ENCODE measurements at regions not wholly inside any gene's neighbourhood (a gene's known extent, or its start where the extent isn't known, plus 50 kb on each side); places are given as distances from the start of the nearest gene placed in this dataset.
"Not testable (repeated sequence)": the region's sequence is repeated elsewhere in the genome, so short reads cannot be mapped to it uniquely, and the experiment has no call there.

DNA sequence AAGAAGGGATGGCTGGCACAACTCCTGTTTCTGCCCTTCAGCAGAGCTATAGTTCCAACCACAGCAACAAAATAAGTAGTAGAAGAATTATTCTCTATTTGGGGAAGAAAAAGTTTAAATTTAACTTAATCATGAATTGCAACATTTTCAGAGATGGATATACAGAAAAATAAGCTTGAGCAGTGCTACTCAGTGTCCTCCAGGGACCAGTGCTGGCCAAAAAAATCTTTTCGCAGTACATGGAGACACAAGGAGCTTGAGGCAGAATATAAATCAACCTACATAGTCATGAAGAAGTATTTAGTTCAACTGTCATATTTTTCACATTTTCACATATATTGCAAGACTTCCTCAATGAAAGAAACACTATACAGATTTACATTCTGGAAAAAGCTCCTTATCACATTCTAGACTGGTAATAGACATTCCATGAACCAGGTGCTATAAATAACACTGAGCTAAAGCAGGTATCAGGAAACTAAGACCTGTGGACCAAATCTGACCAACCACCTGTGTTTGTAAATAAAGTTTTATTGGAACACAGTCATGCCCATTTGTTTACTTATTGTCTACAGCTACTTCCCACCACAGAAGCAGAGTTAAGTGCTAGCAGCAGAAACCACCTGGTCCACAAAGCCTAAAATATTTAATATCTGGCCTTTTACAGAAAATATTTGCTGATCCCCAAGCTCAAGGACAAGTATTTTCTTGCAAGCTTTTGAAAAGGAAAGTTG is 101.9 kb downstream of the RGS21 start:
- DNase-seq (ENCODE audit: extremely low spot score, insufficient read length, low read depth) (no peak), FAIRE-seq (no peak)

DNA sequence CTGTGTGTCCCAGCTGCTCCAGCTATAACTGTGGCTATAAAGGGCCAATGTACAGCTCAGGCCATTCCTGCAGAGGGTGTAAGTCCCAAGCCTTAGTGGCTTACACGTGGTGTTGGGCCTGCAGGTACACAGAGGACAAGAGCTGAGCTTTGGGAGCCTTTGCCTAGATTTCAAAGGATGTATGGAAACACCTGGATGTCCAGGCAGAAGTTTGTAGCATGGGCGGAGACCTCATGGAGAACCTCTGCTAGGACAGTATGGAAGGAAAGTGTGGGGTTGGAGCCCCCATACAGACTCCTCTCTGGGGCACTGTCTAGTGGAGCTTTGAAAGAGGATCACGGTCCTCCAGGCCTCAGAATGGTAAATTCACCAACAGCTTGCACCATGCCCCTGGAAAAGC is 113.9 kb downstream of the RGS21 start:
- FAIRE-seq: no peak
- no peak for DNase-seq (ENCODE audit: extremely low spot score, insufficient read length, low read depth)

DNA sequence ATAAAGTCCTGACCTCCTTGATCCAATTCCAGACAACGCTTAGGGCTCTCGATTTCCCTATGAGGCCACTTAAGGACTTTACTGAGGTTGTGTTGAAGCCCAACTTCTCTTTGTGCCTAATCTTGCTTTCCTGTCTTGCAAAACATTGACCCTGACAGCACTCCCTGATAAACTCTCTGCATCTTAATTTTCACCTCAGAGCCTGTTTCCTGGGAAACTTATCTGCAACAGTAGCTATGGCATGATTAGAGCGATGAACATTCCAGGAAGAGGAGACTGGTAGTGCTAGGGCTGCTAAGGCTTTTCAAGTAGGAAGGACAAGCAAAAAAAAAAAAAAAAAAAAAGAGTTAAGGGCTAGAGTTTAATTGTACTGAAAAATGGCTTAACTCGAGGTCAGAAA is 118.9 kb downstream of the RGS21 start:
- FAIRE-seq (no peak), DNase-seq (ENCODE audit: extremely low spot score, insufficient read length, low read depth) (no peak)

DNA sequence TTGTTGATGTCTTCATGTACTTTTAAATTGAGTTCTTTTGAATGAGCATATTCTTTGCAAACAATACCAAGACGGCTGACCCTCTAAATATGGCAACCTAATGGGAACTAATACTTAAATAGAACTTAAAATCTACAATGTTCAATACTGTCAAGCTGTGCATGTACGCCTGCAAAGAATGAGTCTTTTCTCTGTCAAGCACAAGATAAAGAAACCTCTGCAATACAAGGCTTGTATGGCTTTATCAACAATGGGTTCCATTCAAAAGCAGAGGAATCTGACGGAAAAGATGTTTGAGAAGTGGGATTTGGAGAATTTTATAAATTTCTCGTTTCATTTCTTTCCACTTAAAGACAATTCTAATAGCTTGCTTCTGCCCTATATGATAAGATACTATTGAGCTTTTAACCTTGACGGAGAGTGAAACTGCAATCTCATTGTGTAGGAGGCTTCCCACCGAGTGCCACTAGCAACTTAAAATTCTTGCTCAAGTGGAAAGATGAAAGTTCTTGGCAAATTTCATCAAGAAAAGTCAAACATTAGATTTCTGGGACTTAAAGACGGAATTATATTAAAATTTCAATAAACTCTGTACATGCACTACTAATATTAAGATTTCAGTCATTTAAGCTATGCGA is 119.8 kb downstream of the RGS21 start:
- no peak for DNase-seq (ENCODE audit: extremely low spot score, insufficient read length, low read depth)

DNA sequence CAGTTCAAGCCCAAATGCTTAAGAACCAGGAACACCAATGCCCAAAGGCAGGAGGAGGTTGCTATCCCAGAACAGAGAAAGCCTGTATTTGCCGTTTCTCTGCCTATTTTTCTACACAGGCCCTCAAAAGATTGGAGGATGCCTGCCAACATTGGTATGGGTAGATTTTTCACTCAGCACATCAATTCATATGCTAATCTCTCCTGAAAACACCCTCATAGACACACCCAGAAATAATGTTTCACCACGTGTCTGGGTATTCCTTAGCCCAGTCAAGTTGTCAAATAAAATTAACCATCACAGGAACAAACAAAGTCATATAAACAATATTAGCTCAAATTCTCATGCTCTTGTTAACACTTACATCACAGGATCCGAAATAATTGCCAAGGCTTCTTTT is 121.9 kb downstream of the RGS21 start:
- no peak for FAIRE-seq
- no peak for DNase-seq (ENCODE audit: extremely low spot score, insufficient read length, low read depth)

More for the DNA sequence above, 119.8 kb downstream of the RGS21 start:
- FAIRE-seq: no peak

DNA sequence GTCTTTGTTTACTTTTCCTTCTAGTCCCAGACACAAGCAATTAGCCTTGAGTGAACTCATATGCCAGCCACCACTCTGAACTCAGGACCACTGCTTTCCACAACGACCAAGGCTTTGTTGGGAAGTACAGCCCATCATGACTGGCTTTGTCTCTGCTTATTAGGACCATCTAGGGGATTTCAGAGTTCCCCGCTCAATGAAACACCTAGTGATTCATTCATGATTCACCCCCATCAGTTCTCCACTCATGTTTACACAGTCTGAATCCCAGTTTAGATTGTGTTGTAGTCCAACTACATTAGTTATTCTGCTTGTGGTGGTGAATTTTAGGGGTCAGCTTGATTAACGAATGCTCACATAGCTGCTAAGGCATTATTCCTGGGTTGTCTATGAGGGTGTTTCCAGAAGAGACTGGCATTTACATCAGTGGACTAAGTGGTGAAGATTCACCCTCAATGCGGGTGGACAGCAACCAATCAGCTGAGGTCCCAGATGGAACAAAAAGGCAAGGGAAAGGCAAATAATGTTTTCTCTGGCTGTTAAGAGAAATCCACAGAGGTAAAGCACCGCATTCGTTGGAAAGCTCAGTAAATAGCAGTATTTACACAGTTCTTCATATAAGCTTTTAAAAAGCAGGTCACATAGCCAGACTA is 122.7 kb downstream of the RGS21 start:
- DNase-seq (ENCODE audit: extremely low spot score, insufficient read length, low read depth) (no peak), FAIRE-seq (no peak)

DNA sequence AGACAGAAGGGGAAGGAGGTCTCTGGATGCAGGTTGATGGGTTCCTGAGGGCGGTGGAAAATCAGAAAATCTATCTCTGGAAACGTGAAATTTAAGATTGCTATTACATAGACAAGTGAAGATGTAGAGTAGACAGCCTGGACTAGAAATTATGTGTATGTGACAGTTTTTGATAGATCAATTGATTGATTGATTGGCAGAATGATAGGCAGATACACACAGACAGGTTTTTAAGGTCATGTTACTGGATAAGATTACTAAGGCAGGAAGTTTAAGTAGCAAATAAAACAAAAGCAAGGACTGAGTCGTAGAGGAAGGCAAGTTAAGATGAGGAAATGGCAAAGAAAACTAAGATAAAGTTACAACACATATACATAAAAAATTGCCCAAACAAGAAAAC is 124.7 kb downstream of the RGS21 start:
- FAIRE-seq: no peak
- DNase-seq (ENCODE audit: extremely low spot score, insufficient read length, low read depth): no peak

DNA sequence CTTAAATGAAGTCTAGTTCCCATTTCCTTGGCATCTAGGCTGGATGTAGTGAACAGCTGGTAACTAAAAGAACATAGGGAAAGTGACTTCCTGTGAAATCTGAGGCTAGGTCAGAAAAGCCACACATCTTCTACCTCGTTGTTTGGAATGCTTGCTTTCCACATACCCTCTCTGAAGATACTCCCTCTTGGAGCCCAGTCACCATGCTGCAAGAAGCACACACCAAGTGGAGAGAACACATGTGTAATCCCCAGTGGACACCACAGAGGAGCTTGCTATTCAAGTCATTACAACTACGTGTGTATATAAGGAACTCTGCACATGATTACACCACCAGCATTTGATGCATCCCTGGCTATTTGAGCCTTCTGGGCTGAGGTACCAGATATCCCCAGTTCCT is 125.9 kb downstream of the RGS21 start:
- no peak for FAIRE-seq
- DNase-seq (ENCODE audit: extremely low spot score, insufficient read length, low read depth): no peak

DNA sequence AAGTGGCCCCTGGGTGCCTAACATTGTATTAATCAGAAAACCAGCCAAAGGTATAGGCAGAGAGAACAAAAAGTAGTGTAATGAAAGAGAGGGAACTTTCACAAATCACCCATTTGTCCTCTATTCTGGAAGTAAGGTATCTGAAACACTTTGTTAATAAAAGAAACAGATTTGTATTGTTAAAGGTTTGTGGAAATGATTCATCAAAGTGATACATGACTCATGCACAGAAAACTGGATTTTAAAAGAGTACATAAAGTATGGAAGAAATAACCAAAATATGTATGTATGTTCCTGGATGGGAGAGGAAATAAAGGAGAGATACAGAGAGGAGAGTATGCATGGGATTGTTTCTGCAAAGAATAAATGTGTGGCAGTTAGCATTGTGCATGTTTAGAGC is 126.8 kb downstream of the RGS21 start:
- FAIRE-seq (no peak), DNase-seq (ENCODE audit: extremely low spot score, insufficient read length, low read depth) (no peak)

DNA sequence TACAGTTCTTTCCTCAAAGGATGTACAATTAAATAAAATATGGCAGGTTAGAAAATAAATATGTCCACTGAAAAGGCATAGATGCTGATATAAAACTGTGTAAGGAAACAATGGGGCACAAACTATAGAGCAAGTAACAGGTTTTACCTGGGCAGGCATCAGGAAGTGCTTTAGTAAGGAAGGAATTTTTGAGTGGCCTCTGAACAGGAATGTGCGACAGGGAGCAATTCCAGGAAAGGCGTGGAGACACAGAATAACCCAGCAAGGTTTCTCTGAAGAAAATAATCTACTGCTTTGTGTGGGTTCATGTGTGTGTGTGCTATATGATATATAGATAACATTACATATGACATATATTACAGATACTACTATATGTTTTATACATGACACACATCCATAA is 128.4 kb downstream of the RGS21 start:
- FAIRE-seq: no peak
- DNase-seq (ENCODE audit: extremely low spot score, insufficient read length, low read depth): no peak

DNA sequence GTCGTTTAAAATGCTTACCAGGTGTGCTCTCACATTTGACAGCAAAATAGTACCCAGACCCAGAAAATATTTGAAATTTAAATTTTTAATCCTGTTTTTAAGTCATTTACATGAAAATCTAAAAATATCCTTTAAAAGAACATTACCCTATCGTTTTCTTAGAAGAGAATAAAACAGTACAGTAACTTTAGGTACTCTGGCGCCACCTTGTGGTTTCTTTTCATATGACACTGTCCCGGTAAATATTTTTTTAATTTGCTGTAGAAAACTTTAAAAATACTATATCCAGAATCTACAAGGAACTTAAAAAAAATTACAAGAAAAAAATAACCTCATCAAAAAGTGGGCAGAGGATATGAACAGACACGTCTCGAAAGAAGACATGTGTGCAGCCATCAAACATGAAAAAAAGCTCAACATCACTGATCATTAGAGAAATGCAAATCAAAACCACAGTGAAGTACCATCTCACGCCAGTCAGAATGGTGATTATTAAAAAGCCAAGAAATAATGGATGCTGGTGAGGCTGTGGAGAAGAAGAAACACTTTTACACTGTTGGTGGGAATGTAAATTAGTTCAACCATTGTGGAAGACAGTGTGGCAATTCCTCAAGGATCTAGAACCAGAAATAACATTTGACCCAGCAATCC is 129.2 kb downstream of the RGS21 start:
- DNase-seq (ENCODE audit: extremely low spot score, insufficient read length, low read depth): no peak
- FAIRE-seq: peak; percentile 81

DNA sequence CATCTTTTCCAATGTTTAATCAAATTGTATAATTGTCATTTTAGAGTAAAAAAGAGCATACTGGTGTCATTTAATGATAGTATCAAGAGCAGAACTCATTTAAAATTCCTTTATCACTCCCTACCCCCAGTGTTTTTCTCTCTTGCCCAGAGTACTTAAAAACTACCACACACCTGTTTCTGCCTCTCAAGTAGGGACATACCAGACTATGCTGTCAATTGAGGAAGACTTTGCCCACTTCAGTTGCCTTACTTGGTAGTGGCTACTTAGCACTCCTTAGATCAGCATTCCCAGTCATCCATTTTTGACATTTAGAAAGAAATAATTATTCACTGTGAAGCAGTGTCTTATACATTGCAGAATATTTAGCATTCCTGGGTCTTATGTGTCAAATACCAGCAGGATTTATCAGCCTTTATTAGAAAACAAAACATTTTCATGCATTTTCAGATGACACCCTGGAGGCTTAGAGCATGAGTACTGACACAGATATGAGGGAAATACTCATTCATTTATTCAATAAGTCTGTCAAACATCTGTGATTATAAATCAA is 127.5 kb upstream of the RGS1 start:
- no peak for FAIRE-seq
- no peak for DNase-seq (ENCODE audit: extremely low spot score, insufficient read length, low read depth)

DNA sequence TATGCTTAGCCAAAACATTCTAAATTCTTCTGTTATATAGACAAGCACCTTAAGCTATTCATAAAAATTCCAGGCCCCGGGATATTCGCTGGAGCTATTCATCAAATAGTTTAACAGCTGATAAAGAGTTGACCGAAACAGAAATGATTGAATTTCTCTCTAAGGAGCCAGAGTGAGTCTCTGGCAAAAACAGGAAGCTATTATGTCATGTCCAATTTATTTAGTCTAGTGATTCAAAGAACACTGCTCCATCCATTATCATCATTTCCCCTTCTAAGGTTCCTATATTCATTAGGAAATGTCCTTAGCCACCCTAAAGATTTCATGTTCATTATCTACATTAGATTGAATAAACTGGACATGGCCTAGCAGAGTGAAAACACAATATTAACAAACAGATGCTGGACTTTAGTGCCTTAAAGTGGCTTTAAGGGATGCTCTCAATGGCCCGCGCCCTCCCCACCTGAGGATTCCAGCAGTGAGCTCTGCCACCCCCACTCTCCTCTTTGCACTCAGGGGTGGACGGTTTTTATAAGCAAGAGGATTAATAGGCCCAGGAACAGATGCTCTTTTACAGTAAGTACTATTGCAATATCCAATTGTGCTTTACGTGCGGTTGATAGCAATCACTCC is 122.1 kb upstream of the RGS1 start:
- no peak for FAIRE-seq
- no peak for DNase-seq (ENCODE audit: extremely low spot score, insufficient read length, low read depth)

DNA sequence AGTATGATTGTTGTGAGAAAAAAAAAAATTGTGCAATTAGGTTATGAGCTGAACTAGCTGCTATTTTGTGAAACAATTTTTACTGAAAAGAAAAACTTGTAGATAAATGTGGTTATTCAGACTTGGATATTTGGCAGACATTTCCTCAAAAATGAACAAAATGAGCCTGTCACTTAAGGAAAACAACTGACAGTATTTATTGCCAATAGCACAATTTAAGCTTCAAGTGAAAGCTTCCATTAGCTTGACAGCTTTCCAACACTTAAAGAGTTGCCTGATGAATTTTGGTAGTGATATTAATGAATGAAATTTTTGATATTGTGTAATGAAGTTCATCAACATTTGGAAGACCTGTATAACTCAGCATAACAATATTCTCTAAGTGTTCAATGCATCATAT is 116.1 kb upstream of the RGS1 start:
- no peak for FAIRE-seq
- no peak for DNase-seq (ENCODE audit: extremely low spot score, insufficient read length, low read depth)

DNA sequence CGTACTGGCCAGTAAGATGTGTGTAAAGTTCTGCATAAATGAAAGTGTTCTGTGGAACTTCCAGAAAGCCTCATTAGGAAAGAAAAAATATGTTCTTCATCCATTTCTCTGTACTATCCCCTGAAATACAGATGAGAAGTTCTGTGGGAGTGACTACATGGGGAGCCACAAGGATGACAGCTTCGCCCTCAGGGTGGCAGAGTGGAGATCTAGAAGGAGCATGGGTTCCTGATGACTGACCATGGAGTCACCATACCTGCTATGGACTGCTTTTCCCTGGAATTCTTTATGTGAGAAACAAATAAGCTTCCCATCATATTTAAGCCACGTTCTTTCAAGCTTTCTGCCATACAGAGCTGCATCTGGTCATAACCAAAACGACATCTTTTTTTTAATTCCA is 113.9 kb upstream of the RGS1 start:
- FAIRE-seq (no peak), DNase-seq (ENCODE audit: extremely low spot score, insufficient read length, low read depth) (no peak)

DNA sequence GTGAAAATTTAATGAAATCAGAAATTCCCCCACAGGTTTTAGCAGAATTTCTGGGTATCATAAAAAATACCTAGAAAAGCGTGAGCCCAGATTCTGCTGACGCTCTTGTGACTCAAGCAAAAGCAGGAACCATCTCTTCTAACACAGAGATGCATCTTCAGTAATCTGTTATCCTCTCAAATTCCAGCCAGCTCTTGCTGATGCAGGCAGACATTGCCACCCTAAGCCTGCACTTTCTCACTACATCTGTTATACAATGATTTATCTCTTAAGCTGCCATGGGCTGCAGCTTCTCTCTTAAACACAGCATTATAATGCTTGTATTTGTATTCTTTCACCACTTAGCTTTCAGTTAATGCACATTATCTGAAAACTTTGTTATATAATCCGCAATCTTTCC is 113.0 kb upstream of the RGS1 start:
- DNase-seq (ENCODE audit: extremely low spot score, insufficient read length, low read depth) (no peak), FAIRE-seq (no peak)

DNA sequence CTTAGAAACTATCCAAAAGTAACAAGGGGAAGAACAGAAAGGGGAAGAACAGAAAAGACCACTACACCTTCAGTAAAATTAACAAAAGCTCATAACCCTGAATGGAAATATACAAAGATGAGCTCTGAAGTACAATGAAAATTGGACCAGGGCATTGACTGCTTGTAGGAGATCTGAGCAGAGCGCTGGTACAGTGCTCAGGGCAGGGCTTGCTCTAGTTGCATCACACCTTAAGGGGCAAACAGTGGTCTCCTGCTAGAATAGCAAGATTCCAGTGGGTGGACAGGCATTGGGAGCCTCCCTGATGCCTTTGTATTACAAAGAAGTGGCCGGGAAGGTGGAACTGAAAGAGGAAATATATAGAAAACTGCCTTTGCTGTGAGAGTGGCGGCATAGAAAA is 111.9 kb upstream of the RGS1 start:
- FAIRE-seq: no peak
- no peak for DNase-seq (ENCODE audit: extremely low spot score, insufficient read length, low read depth)

DNA sequence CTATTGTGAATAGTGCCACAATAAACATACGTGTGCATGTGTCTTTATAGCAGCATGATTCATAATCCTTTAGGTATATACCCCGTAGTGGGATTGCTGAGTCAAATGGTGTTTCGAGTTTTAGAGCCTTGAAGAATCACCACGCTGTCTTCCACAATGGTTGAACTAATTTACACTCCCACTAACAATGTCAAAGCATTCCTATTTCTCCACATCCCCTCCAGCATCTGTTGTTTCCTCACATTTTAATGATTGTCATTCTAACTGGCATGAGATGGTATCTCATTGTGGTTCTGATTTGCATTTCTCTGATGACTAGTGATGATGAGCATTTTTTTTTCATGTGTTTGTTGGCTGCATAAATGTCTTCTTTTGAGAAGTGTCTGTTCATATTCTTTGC is 110.4 kb upstream of the RGS1 start:
- FAIRE-seq; DNase-seq (ENCODE audit: extremely low spot score, insufficient read length, low read depth): not testable (repeated sequence)

DNA sequence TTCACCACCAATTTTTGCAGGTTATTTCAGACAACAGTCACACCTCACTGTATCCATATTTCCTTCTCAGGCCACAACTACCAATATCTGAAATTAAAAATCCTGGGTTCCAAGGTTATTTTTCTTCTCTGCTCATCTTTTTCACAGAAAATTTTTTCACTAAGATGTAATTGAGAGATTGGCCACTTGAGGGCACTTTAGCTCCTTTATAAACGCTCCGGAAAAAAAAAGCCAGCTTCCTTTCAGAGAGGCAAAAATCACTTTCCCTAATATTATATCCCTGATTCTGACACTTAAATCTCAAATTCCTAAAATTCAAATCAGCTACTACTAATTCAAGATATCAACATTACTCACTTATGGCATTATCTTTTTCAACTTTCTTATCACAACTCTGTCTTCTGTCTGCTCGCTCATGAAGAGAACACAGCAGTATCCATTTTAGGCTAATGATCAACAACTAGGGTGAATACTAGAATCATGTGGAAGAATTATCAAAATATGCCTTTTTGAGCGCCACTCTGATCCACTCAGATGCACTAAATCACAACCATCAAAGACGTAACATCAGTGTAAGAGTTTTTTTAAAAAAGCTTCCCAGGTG is 101.4 kb upstream of the RGS1 start:
- FAIRE-seq (peak; percentile 81), DNase-seq (ENCODE audit: extremely low spot score, insufficient read length, low read depth) (peak; percentile 4)

DNA sequence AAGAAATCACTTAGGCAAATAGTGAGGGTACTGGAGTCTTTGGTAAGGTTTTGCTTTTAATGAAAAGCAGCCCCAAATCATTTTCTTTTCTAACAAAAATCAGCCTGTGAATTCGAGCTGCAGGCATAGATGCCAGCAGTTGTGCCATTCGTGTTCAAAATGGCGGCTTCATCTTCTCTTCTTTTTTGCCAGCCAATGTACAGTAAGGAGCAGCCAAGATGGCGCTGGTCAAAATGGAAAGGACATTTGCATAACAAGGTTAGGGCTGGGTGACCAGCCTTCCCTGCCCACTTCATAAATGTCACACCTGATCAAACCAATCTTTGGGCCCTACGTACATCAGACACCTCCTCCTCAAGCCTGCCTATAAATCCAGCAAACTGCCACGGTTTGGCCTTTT is 100.2 kb upstream of the RGS1 start:
- no peak for DNase-seq (ENCODE audit: extremely low spot score, insufficient read length, low read depth)
- FAIRE-seq: no peak

Data from GM18507 (cell line).